GM18870 (cell line): ENCODE measurements at regions not wholly inside any gene's neighbourhood (a gene's known extent, or its start where the extent isn't known, plus 50 kb on each side); places are given as distances from the start of the nearest gene placed in this dataset.

Source experiments
- ATAC-seq: cut with Tn5 transposase; IDR thresholded peaks from one replicate; pipeline ENCODE4 v1.9.1; 2021; ENCODE audit warnings: moderate library complexity; ENCODE audit not compliant: unreplicated experiment

- no peak for ATAC-seq
These were observed 285.9 kb downstream of the RFC3 start for GRCh38 chr13:34103854-34104253.

GRCh38 chr13:34104853-34105252, 286.9 kb downstream of the RFC3 start:
- ATAC-seq: no peak

GRCh38 chr13:34107806-34108205, 289.9 kb downstream of the RFC3 start:
- ATAC-seq: no peak

- no peak for ATAC-seq
These were observed 290.5 kb downstream of the RFC3 start for GRCh38 chr13:34108410-34108809.

- no peak for ATAC-seq
These were observed 296.6 kb downstream of the RFC3 start for GRCh38 chr13:34114581-34114980.

- no peak for ATAC-seq
These were observed 298.7 kb downstream of the RFC3 start for GRCh38 chr13:34116651-34117050.

GRCh38 chr13:34124666-34125306, 306.8 kb downstream of the RFC3 start:
- ATAC-seq: no peak

- ATAC-seq: no peak
These were observed 309.6 kb downstream of the RFC3 start for GRCh38 chr13:34127523-34127922.

GRCh38 chr13:34128661-34129060, 310.7 kb downstream of the RFC3 start:
- ATAC-seq: no peak

- no peak for ATAC-seq
These were observed 311.5 kb downstream of the RFC3 start for GRCh38 chr13:34129436-34129835.

- no peak for ATAC-seq
These were observed 319.3 kb downstream of the RFC3 start for GRCh38 chr13:34137200-34137599.

- no peak for ATAC-seq
These were observed 321.8 kb downstream of the RFC3 start for GRCh38 chr13:34139660-34140227.

GRCh38 chr13:34143637-34144036, 325.7 kb downstream of the RFC3 start:
- ATAC-seq: no peak

- ATAC-seq: no peak
These were observed 326.2 kb downstream of the RFC3 start for GRCh38 chr13:34144142-34144541.

GRCh38 chr13:34145061-34145460, 327.1 kb downstream of the RFC3 start:
- no peak for ATAC-seq

- no peak for ATAC-seq
These were observed 330.4 kb downstream of the RFC3 start for GRCh38 chr13:34148359-34148758.

GRCh38 chr13:34151885-34152284, 333.9 kb downstream of the RFC3 start:
- no peak for ATAC-seq

- no peak for ATAC-seq
These were observed 334.5 kb downstream of the RFC3 start for GRCh38 chr13:34152409-34152808.

GRCh38 chr13:34152996-34153395, 335.0 kb downstream of the RFC3 start:
- ATAC-seq: no peak

GRCh38 chr13:34153428-34154180, 335.7 kb downstream of the RFC3 start:
- ATAC-seq: no peak

GRCh38 chr13:34155931-34156607, 338.1 kb downstream of the RFC3 start:
- ATAC-seq: no peak
